ENCODE measurements at regions not wholly inside any gene's neighbourhood (a gene's known extent, or its start where the extent isn't known, plus 50 kb on each side); places are given as distances from the start of the nearest gene placed in this dataset.

DNA sequence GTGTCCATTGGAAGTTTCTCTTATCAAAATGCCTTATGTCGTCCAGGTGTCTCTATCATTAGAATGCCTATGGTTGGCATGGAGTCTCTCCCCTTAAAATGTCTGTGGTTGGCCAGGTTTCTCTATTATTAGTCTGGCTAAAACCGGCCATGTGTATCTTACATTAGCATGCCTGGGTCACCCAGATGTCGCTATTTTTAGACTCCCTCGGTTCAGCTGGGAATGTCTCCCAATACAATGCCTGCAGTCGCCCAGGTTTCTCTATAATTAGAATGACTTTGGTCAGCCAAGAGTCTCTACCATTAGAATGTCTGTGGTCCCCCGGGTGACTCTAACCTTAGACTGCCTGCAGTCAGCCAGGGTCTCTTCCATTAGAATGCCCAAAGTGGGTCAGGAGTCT lies 1536.1 kb downstream of the UQCRFS1 start:
- Histone ChIP-seq H3K27ac (ENCODE audit: control insufficient read depth, insufficient read depth) (no peak overlapping the region), H3K9me3 (replicated peaks; ENCODE audit: control insufficient read depth, insufficient read depth, low read length) (no peaks in the 10 kb centered on the region; the same call in 2 of the 3 replicates), H3K27me3 (replicated peaks in 1 of 2; ENCODE audit: control insufficient read depth in 2 of 2, insufficient read depth in 2 of 2, low read length in 1 of 2) (no peaks in the 10 kb centered on the region), H3K4me2 (ENCODE audit: control insufficient read depth, insufficient read depth) (no peak overlapping the region), H2AFZ (ENCODE audit: control insufficient read depth, low read depth, low read length) (no peak overlapping the region), H3K4me1 (ENCODE audit: control insufficient read depth, insufficient read depth, low read length) (no peaks in the 10 kb centered on the region), H3K36me3 (ENCODE audit: control insufficient read depth in 2 of 2, insufficient read depth in 2 of 2, low read length in 1 of 2) (no peaks in the 10 kb centered on the region), H4K20me1 (ENCODE audit: control insufficient read depth, insufficient read depth) (no peaks in the 10 kb centered on the region), H3K9ac (ENCODE audit: control insufficient read depth, insufficient read depth, low read length) (no peak overlapping the region), H3K79me2 (ENCODE audit: control insufficient read depth, insufficient read depth, low read length) (no peaks in the 10 kb centered on the region), H3K4me3 (no peak overlapping the region)
- no peak for DNase-seq (ENCODE audit: low read depth, low spot score)
- ChIA-PET SMC1A (ENCODE audit: uncharacterized antibody, unreplicated experiment) (no interaction called here), POLR2A (no interaction called here), CTCF (no interaction called here), RAD21 (ENCODE audit: unreplicated experiment) (no interaction called here)
- TF ChIP-seq HDGF (IDR thresholded peaks at IDR 0.05) (no peak), EGR1 (IDR thresholded peaks at IDR 0.05; ENCODE audit: borderline replicate concordance in 1 of 2, low read depth in 2 of 2, low read length in 2 of 2) (no peak), TCF7 (IDR thresholded peaks at IDR 0.05; ENCODE audit: borderline replicate concordance) (no peak), POLR2AphosphoS2 (IDR thresholded peaks at IDR 0.05; ENCODE audit: low read depth, low read length) (no peak), GATAD2B (conservative IDR thresholded peaks at IDR 0.05; ENCODE audit: low read depth) (no peak), JUND (IDR thresholded peaks at IDR 0.05; ENCODE audit: low read depth, low read length) (no peak), PAX5 (IDR thresholded peaks at IDR 0.05; ENCODE audit: borderline replicate concordance, low read depth, low read length) (no peak), BMI1 (IDR thresholded peaks at IDR 0.05; ENCODE audit: borderline replicate concordance) (no peak)
- TF ChIP-seq, protein P1, sequence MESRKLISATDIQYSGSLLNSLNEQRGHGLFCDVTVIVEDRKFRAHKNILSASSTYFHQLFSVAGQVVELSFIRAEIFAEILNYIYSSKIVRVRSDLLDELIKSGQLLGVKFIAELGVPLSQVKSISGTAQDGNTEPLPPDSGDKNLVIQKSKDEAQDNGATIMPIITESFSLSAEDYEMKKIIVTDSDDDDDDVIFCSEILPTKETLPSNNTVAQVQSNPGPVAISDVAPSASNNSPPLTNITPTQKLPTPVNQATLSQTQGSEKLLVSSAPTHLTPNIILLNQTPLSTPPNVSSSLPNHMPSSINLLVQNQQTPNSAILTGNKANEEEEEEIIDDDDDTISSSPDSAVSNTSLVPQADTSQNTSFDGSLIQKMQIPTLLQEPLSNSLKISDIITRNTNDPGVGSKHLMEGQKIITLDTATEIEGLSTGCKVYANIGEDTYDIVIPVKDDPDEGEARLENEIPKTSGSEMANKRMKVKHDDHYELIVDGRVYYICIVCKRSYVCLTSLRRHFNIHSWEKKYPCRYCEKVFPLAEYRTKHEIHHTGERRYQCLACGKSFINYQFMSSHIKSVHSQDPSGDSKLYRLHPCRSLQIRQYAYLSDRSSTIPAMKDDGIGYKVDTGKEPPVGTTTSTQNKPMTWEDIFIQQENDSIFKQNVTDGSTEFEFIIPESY (IDR thresholded peaks at IDR 0.05): no peak
- TF ChIP-seq, protein P2, sequence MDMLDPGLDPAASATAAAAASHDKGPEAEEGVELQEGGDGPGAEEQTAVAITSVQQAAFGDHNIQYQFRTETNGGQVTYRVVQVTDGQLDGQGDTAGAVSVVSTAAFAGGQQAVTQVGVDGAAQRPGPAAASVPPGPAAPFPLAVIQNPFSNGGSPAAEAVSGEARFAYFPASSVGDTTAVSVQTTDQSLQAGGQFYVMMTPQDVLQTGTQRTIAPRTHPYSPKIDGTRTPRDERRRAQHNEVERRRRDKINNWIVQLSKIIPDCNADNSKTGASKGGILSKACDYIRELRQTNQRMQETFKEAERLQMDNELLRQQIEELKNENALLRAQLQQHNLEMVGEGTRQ (IDR thresholded peaks at IDR 0.05; ENCODE audit: borderline replicate concordance, low read depth, low read length): no peak
- FAIRE-seq: no peak
- 34% methylated on average over 6 of the region's 6 CpGs for WGBS (ENCODE audit: insufficient coverage, insufficient replicate concordance, low lambda C conversion rate, missing lambda C conversion rate)
- in situ Hi-C loops (cut with MboI) (no loop called here), intact Hi-C loops (cut with micrococcal nuclease; ENCODE audit: unreplicated experiment) (no loop called here)
- ATAC-seq: no peak
- no TSS peak for BruUV-seq (replicated peaks)
